ENCODE measurements at regions not wholly inside any gene's neighbourhood (a gene's known extent, or its start where the extent isn't known, plus 50 kb on each side); places are given as distances from the start of the nearest gene placed in this dataset.

DNA sequence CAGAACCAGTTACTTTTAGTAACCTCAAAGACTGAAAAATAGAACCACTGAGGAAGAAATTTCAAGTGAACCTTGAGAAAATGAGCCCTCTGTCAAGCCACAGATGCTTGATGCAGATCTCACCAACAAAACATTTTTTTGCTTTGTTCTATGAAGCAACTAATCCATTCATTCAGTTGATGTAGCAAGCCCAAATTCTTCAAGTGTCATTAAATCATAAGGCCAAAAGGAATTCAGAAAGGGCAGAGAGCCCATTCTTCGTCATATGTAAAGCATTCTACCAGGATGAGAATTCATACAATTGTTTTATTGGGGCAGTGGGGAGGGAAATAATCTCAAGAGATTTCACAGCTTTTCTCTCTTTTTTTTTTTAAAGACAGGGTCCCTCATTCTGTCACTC is 218.0 kb upstream of the RGS6 start:
- Histone ChIP-seq H3K36me3 (no peaks in the 10 kb centered on the region), H3K9ac (ENCODE audit: low read depth in 2 of 2, low read length in 2 of 2) (no peak overlapping the region), H3K4me1 (no peaks in the 10 kb centered on the region), H3K4me3 (no peak overlapping the region), H3K9me3 (no peaks in the 10 kb centered on the region), H3K27ac (no peak overlapping the region), H3K27me3 (no peaks in the 10 kb centered on the region)
- TF ChIP-seq, protein P1, sequence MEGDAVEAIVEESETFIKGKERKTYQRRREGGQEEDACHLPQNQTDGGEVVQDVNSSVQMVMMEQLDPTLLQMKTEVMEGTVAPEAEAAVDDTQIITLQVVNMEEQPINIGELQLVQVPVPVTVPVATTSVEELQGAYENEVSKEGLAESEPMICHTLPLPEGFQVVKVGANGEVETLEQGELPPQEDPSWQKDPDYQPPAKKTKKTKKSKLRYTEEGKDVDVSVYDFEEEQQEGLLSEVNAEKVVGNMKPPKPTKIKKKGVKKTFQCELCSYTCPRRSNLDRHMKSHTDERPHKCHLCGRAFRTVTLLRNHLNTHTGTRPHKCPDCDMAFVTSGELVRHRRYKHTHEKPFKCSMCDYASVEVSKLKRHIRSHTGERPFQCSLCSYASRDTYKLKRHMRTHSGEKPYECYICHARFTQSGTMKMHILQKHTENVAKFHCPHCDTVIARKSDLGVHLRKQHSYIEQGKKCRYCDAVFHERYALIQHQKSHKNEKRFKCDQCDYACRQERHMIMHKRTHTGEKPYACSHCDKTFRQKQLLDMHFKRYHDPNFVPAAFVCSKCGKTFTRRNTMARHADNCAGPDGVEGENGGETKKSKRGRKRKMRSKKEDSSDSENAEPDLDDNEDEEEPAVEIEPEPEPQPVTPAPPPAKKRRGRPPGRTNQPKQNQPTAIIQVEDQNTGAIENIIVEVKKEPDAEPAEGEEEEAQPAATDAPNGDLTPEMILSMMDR (IDR thresholded peaks at IDR 0.05) = no peak
- no peak for DNase-seq
- intact Hi-C loops (cut with DNase I) = no loop called here

DNA sequence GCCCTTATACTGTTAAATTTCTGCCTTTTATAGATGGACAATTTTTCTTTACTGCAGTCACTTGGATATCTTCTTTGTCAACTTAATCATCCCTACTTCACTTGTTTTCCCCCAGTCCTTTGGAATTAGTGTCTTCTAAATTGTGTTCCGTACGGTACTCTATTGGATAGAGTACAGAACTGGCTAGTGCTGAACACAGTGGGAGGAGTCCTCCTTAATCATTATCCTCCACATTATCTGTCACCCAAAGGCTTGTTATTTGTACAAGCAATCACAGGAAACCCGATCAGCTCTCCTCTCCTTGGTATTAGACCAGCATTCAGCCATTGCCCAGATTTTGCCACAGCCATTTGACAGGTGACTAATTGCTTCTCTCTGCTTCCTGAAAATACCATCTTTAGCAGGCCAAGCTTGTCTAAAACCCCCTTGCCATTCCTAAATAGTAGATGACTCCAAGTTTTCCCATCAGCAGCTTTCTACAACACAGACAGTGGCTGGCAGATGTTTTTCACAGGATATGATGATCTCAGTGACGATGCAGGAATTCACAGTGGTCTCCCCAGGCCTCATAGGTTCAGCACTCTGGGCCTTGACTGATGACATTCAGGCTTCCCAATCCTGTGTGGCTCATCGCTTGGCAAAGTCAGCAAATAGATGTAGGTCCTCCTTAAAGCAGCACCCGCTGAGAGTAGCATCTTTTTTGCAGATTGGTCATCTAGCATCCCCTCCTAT is 216.0 kb upstream of the RGS6 start:
- H3K4me3 ChIP-seq = no peak overlapping the region
- no peak overlapping the region for H3K27ac ChIP-seq
- no peaks in the 10 kb centered on the region for H3K4me1 ChIP-seq
- no peaks in the 10 kb centered on the region for H3K36me3 ChIP-seq
- H3K27me3 ChIP-seq = no peaks in the 10 kb centered on the region
- no peaks in the 10 kb centered on the region for H3K9me3 ChIP-seq
- TF ChIP-seq, protein P1 (IDR thresholded peaks at IDR 0.05) = no peak
- H3K9ac ChIP-seq (ENCODE audit: low read depth in 2 of 2, low read length in 2 of 2) = no peak overlapping the region
- no peak for DNase-seq
- intact Hi-C loops (cut with DNase I) = no loop called here

DNA sequence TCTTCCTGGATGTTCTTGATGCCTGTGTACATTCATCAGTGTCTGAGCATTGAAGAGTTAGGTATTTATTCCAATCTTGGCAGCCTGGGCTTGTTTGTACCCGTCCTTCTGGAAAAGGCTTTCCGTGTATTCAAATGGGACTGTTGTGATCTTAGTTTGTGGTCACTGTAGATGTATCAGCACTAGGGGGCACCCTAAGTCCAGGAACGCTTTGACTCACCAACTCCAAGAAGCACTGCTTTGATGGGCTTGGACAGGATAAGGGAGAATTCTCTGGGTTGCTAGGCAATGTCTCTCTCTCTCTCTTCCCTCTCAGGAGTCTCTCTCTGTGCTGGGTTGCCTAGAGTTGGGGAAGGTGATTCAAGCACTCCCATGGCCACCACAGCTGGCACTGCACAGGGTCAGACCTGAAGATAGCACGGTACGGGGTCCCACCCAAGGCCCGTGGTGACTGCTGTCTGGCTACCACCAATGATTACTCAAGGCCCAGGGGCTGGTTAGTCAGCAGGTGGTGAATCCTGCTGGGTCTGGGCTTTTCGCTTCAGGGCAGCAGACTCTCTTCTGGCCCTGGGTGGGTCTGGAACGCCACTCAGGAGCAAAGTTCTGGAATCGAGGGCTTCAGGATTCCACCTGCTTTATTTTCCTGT is 211.1 kb upstream of the RGS6 start:
- intact Hi-C loops (cut with DNase I) = no loop called here
- TF ChIP-seq, protein P1 (IDR thresholded peaks at IDR 0.05) = peak; percentile 23
- no peak overlapping the region for H3K4me3 ChIP-seq
- H3K36me3 ChIP-seq = no peaks in the 10 kb centered on the region
- no peaks in the 10 kb centered on the region for H3K9me3 ChIP-seq
- peak; percentile 47 for DNase-seq
- H3K27ac ChIP-seq = no peak overlapping the region
- H3K27me3 ChIP-seq = no peaks in the 10 kb centered on the region
- no peaks in the 10 kb centered on the region for H3K4me1 ChIP-seq
- H3K9ac ChIP-seq (ENCODE audit: low read depth in 2 of 2, low read length in 2 of 2) = no peak overlapping the region

DNA sequence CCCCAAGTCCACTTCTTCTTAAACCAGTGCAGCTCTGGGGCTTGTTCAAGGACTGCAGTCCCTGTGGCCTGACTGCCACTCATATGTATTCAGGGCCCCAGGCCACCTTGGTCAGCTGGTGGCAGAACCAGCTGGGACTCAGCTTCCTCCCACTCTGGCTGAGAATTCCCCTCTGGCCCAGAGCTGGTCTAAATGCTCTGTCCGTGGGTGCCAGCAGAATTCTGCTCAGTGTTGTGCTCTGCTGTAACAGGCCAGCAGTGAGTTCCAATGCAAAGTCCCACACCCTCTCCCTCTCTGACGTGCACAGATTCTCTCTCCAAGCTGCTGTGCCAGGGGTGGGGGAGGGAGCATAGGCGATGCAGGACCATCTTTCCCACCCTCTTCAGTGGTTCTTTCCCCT is 210.4 kb upstream of the RGS6 start:
- H3K36me3 ChIP-seq = no peaks in the 10 kb centered on the region
- no peaks in the 10 kb centered on the region for H3K4me1 ChIP-seq
- H3K9me3 ChIP-seq = no peaks in the 10 kb centered on the region
- TF ChIP-seq, protein P1 (IDR thresholded peaks at IDR 0.05) = no peak
- intact Hi-C loops (cut with DNase I) = no loop called here
- no peak overlapping the region for H3K9ac ChIP-seq (ENCODE audit: low read depth in 2 of 2, low read length in 2 of 2)
- no peak overlapping the region for H3K27ac ChIP-seq
- H3K27me3 ChIP-seq = no peaks in the 10 kb centered on the region
- DNase-seq = no peak
- H3K4me3 ChIP-seq = no peak overlapping the region

DNA sequence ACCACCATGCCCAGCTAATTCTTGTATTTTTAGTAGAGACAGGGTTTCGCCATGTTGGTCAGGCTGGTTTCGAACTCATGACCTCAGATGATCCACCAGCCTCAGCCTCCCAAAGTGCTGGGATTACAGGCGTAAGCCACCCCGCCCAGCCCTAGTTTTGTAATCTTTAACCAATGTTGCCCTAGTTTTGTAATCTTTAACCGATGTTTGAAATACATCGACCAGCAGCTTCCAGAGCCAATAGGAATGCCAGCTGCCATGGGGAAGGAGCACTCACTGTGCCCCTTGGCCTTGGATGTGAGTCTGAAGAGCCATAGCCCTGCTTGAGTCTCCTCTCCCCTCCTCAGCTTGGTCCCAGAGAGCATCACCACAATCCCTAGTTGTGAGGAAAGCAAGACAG is 209.3 kb upstream of the RGS6 start:
- no peak for DNase-seq
- intact Hi-C loops (cut with DNase I) = no loop called here
- Histone ChIP-seq H3K36me3 (no peaks in the 10 kb centered on the region), H3K9ac (ENCODE audit: low read depth in 2 of 2, low read length in 2 of 2) (no peak overlapping the region), H3K27ac (no peak overlapping the region), H3K27me3 (no peaks in the 10 kb centered on the region), H3K4me3 (no peak overlapping the region), H3K4me1 (no peaks in the 10 kb centered on the region), H3K9me3 (no peaks in the 10 kb centered on the region)
- TF ChIP-seq, protein P1 (IDR thresholded peaks at IDR 0.05) = no peak

All from colonic mucosa (tissue), 4 donors.